ENCODE measurements at regions not wholly inside any gene's neighbourhood (a gene's known extent, or its start where the extent isn't known, plus 50 kb on each side); places are given as distances from the start of the nearest gene placed in this dataset.

GRCh38 chr6:140956571-140957369 lies 1176.0 kb upstream of the GJE1 start:
- TF ChIP-seq CTCF (conservative IDR thresholded peaks at IDR 0.05 in 1 of 2, IDR thresholded peaks at IDR 0.05 in 1 of 2; ENCODE audit: extremely low read depth in 1 of 2, insufficient read depth in 1 of 2, low read depth in 1 of 2, low read length in 2 of 2) (no peak), EZH2 (IDR thresholded peaks at IDR 0.05; ENCODE audit: borderline replicate concordance, low read length) (no peak)

Measured in mammary epithelial cell (primary cell).